Fibroblast of villous mesenchyme (primary cell): ENCODE measurements at regions not wholly inside any gene's neighbourhood (a gene's known extent, or its start where the extent isn't known, plus 50 kb on each side); places are given as distances from the start of the nearest gene placed in this dataset.

Experiments
- DNase-seq: peaks from one replicate; pipeline ENCODE4 v3.0.0-alpha.2; 2010; ENCODE audit warnings: low read depth
- H3K4me3 ChIP-seq: 2 replicates; pipeline ENCODE4 v1.5.1; 2011; ENCODE audit warnings: low read depth, mild to moderate bottlenecking, low read length
- CTCF ChIP-seq: IDR thresholded peaks from 2 replicates; pipeline ENCODE4 v1.5.1; 2012; ENCODE audit warnings: low read depth, mild to moderate bottlenecking, low read length; ENCODE audit not compliant: insufficient read depth

GRCh38 chr2:234869969-234870368 is 81.8 kb upstream of the SH3BP4 start:
- no peak for TF ChIP-seq CTCF
- no peak overlapping the region for H3K4me3 ChIP-seq
- DNase-seq: no peak

- H3K4me3 ChIP-seq: no peak overlapping the region
- TF ChIP-seq CTCF: no peak
- no peak for DNase-seq
Observed at GRCh38 chr2:234869164-234869563, 82.7 kb upstream of the SH3BP4 start.

- TF ChIP-seq CTCF: no peak
- H3K4me3 ChIP-seq: no peak overlapping the region
- no peak for DNase-seq
Observed at GRCh38 chr2:234867882-234868285, 83.9 kb upstream of the SH3BP4 start.

GRCh38 chr2:234865586-234865985 is 86.2 kb upstream of the SH3BP4 start:
- TF ChIP-seq CTCF: no peak
- H3K4me3 ChIP-seq: no peak overlapping the region
- no peak for DNase-seq

GRCh38 chr2:234865040-234865439 is 86.8 kb upstream of the SH3BP4 start:
- no peak for DNase-seq
- H3K4me3 ChIP-seq: no peak overlapping the region
- TF ChIP-seq CTCF: no peak

- TF ChIP-seq CTCF: no peak
- DNase-seq: no peak
- H3K4me3 ChIP-seq: no peak overlapping the region
Observed at GRCh38 chr2:234864506-234864905, 87.3 kb upstream of the SH3BP4 start.
